SU-DHL-6 (cell line): ENCODE measurements at regions not wholly inside any gene's neighbourhood (a gene's known extent, or its start where the extent isn't known, plus 50 kb on each side); places are given as distances from the start of the nearest gene placed in this dataset.

Experiments
- H2AFZ ChIP-seq: fragments of 200-600 bp; sonication (generic); 2 replicates; pipeline ENCODE4 v1.6.1; 2014; ENCODE audit warnings: low read depth, mild to moderate bottlenecking, moderate library complexity, mixed read lengths, antibody characterized with exemption, low read length; ENCODE audit not compliant: severe bottlenecking
- H3F3A ChIP-seq: fragments of 200-600 bp; shearing (Covaris generic); 2 replicates; pipeline ENCODE4 v1.6.0; 2016; ENCODE audit warnings: antibody characterized with exemption, mild to moderate bottlenecking; ENCODE audit not compliant: insufficient read depth
- H3K27ac ChIP-seq: fragments of 200-600 bp; sonication (generic); 2 replicates; pipeline ENCODE4 v1.5.1; 2016; ENCODE audit warnings: low read depth, mild to moderate bottlenecking, low read length, moderate library complexity, mixed read lengths
- H3K27me3 ChIP-seq: fragments of 200-600 bp; sonication (generic), shearing (Covaris generic); 2 replicates; pipeline ENCODE4 v1.6.0; 2014; ENCODE audit warnings: mild to moderate bottlenecking, low read length
- H3K36me3 ChIP-seq: fragments of 200-600 bp; sonication (generic); 2 replicates; pipeline ENCODE4 v1.6.1; 2014; ENCODE audit warnings: mild to moderate bottlenecking, low read length, mixed read lengths
- H3K4me2 ChIP-seq: fragments of 300-600, 200-600 bp; shearing (Covaris generic), sonication (generic); 2 replicates; pipeline ENCODE4 v1.6.0; 2014; ENCODE audit warnings: low read length, low read depth, mild to moderate bottlenecking; ENCODE audit not compliant: poor library complexity, severe bottlenecking
- H3K4me3 ChIP-seq: fragments of 200-600 bp; sonication (generic); 2 replicates; pipeline ENCODE4 v1.5.1; 2014; ENCODE audit warnings: antibody characterized with exemption, low read length, mild to moderate bottlenecking, mixed read lengths; ENCODE audit not compliant: insufficient read depth, poor library complexity, severe bottlenecking
- H3K79me2 ChIP-seq: fragments of 200-600 bp; sonication (generic); 2 replicates; pipeline ENCODE4 v1.6.1; 2014; ENCODE audit warnings: mild to moderate bottlenecking, low read length, moderate library complexity; ENCODE audit not compliant: insufficient read depth
- H3K9ac ChIP-seq: fragments of 200-600 bp; sonication (generic); 2 replicates; pipeline ENCODE4 v1.7.0; 2014; ENCODE audit warnings: mild to moderate bottlenecking, low read length
- H3K9me2 ChIP-seq: fragments of 200-600 bp; sonication (generic); replicated peaks from 2 replicates; pipeline ENCODE4 v1.6.1; 2014; ENCODE audit warnings: low read length; ENCODE audit not compliant: insufficient read depth
- H3K9me3 ChIP-seq: fragments of 200-600 bp; sonication (generic); 2 replicates; pipeline ENCODE4 v1.6.1; 2014; ENCODE audit warnings: low read length, mixed read lengths; ENCODE audit not compliant: insufficient read depth
- H4K20me1 ChIP-seq: fragments of 200-600 bp; sonication (generic); 2 replicates; pipeline ENCODE4 v1.6.1; 2014; ENCODE audit warnings: low read depth, mild to moderate bottlenecking, antibody characterized with exemption, low read length, moderate library complexity, mixed read lengths
- CTCF ChIP-seq: fragments of 200-600 bp; sonication (generic); IDR thresholded peaks from one replicate; pipeline ENCODE4 v1.5.1; 2017; ENCODE audit warnings: antibody characterized with exemption, mild to moderate bottlenecking, low read length, moderate library complexity; ENCODE audit not compliant: insufficient read depth, poor library complexity, severe bottlenecking
- EZH2phosphoT487 ChIP-seq: fragments of 200-600 bp; sonication (generic), shearing (Covaris generic); conservative IDR thresholded peaks from 2 replicates; pipeline ENCODE4 v1.6.1; 2018; ENCODE audit warnings: mild to moderate bottlenecking, antibody characterized with exemption, low read length, moderate library complexity, mixed read lengths

- TF ChIP-seq CTCF (no peak), EZH2phosphoT487 (no peak)
- H3K27me3 ChIP-seq = no peaks in the 10 kb centered on the region
Observed at GRCh38 chr2:120439637-120440384, 93.9 kb downstream of the INHBB start.

GRCh38 chr2:120440521-120441350 is 94.8 kb downstream of the INHBB start:
- no peak overlapping the region for H2AFZ ChIP-seq
- no peaks in the 10 kb centered on the region for H3K9me2 ChIP-seq
- H3F3A ChIP-seq = no peaks in the 10 kb centered on the region
- H3K27ac ChIP-seq = no peak overlapping the region
- H3K27me3 ChIP-seq = no peaks in the 10 kb centered on the region
- no peaks in the 10 kb centered on the region for H3K79me2 ChIP-seq
- no peaks in the 10 kb centered on the region for H3K9me3 ChIP-seq
- H4K20me1 ChIP-seq = no peaks in the 10 kb centered on the region
- H3K4me3 ChIP-seq = no peak overlapping the region
- TF ChIP-seq EZH2phosphoT487 = no peak
- no peak for TF ChIP-seq CTCF
- no peak overlapping the region for H3K9ac ChIP-seq
- no peak overlapping the region for H3K4me2 ChIP-seq
- no peaks in the 10 kb centered on the region for H3K36me3 ChIP-seq

More at GRCh38 chr2:120439637-120440384, 93.9 kb downstream of the INHBB start:
- Histone ChIP-seq H3K9me3 (no peaks in the 10 kb centered on the region), H3K9ac (no peak overlapping the region), H3K27ac (no peak overlapping the region), H3F3A (no peaks in the 10 kb centered on the region), H3K79me2 (no peaks in the 10 kb centered on the region), H4K20me1 (no peaks in the 10 kb centered on the region), H3K36me3 (no peaks in the 10 kb centered on the region), H3K4me3 (no peak overlapping the region), H2AFZ (no peak overlapping the region), H3K9me2 (no peaks in the 10 kb centered on the region), H3K4me2 (no peak overlapping the region)

GRCh38 chr2:120441351-120441700 is 95.4 kb downstream of the INHBB start:
- H2AFZ ChIP-seq = no peak overlapping the region
- no peaks in the 10 kb centered on the region for H3K79me2 ChIP-seq
- TF ChIP-seq CTCF = no peak
- no peak for TF ChIP-seq EZH2phosphoT487
- H3K36me3 ChIP-seq = no peaks in the 10 kb centered on the region
- no peaks in the 10 kb centered on the region for H3K9me3 ChIP-seq
- no peak overlapping the region for H3K27ac ChIP-seq
- H3K9me2 ChIP-seq = no peaks in the 10 kb centered on the region
- H3K9ac ChIP-seq = no peak overlapping the region
- no peak overlapping the region for H3K4me3 ChIP-seq
- no peaks in the 10 kb centered on the region for H3K27me3 ChIP-seq
- H3K4me2 ChIP-seq = no peak overlapping the region
- no peaks in the 10 kb centered on the region for H3F3A ChIP-seq
- H4K20me1 ChIP-seq = no peaks in the 10 kb centered on the region
